CD4-positive, alpha-beta T cell treated with Interleukin-17A for 1 hour (primary cell): ENCODE measurements at regions not wholly inside any gene's neighbourhood (a gene's known extent, or its start where the extent isn't known, plus 50 kb on each side); places are given as distances from the start of the nearest gene placed in this dataset.
"Not testable (repeated sequence)": the region's sequence is repeated elsewhere in the genome, so short reads cannot be mapped to it uniquely, and the experiment has no call there.

Source experiments
- DNase-seq: peaks from one replicate; pipeline ENCODE4 v3.0.0-alpha.2; 2020

DNA sequence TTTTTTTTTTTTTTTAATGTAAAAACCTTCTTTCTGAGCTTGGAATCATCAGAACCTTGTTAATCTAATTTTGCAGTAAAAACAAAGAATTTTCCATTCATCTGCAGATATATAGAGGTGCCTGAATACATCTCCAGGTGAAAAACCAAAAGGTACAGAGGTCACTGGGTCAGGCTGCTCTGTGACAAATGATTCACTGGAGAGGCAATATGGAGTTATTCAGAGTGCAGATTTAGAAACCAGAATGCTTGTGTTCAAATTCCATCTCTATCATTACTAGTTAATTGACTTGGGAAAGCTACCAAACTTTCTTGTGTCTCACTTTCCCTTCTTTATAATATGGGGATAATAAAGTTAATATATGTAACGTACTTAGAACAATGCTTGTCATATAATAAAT lies 51.5 kb upstream of the C1orf53 start:
- DNase-seq, result no peak

DNA sequence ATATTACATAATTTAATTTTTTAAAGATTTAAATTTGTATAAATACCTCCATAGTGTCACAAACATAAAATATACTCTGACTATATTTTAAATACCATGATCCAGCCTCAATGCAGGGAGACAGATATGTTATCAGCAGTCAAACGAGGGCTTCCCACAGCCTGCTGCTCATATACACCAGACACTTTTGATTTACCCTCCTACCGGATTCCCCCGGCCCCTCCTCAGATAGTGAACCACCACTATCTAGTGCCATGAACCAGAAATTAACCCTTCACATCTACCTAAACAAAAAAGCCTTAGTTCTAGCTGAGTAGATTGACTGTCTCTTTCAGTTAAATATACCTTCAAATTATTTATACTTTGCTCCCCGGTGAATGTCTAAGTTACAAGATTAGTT lies 52.4 kb upstream of the C1orf53 start:
- no peak for DNase-seq

DNA sequence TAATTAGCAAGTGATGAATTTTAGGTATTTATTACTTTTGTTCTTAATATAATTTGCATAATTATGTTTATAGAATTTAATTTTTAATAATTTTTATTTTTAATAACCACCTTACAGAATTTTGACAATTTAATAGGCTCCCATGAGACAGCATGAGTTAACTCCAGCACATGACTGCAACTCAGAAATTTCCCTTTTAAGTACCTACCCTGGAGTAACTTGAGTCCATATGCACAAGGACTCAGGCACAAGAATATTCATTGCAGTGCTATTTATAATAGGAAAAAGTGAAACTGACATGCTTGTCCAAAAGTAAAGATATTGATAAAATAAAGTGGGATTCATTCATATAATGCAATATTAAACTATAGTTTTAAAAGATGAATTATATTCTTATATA lies 54.1 kb upstream of the C1orf53 start:
- DNase-seq, result no peak

DNA sequence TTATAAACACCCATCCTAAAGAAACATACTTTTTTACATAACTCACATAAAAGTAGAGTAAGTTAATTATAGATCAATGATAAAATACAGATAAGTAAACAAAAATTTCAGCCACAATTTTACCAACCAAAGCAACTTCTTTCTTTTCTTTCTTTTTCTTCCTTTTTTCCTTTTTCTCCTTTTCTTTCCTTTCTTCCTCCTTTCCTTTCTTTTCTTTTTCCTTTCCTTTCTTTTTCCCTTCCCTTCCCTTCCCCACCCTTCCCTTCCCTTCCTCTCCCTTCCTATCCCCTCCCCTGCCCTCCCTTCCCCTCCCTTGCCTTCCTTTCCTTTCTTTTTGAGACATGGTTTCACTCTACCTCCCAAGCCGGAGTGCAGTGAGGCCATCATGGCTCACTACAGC lies 56.5 kb upstream of the C1orf53 start:
- no peak for DNase-seq

DNA sequence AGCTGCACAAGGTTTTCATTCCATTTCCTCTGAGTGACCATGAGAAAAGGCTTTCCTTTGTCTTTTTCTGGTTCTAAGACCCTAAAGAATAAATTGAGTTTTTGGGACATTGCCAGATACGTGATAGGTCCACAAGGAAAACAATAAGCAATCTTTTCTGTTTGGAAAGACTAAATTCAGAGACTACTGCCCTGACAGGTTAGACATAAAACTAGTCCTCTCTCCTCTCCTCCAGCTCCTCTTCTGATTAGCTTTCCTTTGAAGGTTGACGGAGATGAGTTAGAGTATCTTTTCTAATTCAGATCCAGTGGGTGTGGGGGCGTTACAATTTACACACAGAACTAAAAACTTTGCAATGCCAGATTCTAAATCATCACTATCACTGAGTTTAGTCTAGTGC lies 57.8 kb upstream of the C1orf53 start:
- DNase-seq, result no peak

DNA sequence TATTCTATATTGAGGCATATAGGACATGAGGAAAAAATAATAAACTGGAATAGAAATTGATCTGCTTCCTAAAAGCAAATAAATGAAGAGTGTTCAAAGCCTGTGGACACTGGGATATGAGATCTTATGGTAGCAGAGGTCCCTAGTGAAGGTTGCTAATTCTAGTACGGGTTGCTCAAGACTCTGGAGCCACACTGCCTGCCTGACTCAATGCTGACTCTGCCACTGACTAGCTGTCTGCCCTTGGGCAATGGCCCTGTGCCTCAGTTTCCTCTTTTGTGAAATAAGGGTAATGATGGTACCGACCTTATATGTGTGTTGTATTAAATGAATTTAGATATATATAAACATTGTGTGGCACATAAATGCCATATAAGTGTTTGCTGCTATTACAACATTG lies 59.0 kb upstream of the C1orf53 start:
- DNase-seq, result no peak

DNA sequence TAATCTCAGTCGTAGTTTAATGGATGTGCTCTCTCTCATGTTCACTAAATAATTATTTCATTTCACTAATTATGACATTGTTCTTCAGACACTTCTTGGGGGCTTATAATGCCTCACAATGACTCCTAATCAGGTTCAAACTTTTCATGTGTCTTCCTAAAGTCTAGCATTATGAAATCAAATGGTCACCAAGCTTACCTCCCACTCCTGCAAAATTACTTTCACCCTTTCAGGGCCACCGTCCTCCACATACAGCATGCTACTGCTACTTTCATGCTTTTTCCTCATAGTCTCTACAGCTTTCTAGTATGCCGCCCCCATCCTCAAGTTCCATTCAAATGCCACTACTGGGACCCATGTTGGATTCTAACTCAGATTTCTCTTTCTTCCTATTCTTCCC lies 59.8 kb upstream of the C1orf53 start:
- DNase-seq, result no peak

DNA sequence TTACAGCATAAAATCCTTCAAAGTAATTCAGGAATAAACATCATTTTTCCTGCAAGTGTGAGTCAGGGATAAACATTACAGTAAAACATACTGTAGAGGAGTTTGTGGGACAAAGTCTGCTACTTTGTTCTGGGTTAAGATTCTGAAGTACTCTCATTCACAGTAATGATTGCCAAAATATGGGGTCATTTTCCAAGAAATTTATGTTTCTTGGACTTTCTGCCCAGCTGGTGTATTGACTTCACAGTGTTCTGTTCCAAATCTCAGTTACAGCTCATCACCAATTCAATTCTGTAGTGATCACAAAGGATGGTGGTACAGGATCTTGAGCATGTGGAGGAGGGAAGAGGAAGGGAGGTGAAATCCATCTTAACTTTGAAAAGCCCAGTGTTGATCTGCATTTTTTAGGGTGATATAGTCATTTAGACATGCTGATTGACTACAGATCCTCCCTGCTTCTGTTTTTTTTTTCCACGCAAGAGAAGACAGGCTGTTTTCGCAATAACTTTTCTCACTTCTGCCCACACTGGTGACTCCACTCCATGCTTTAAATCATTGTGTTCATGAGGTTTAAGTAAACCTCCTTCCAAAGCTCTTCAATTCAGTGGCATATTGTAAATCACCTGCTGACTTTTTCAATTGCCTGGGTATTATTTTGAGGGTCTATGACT lies 60.4 kb upstream of the C1orf53 start:
- no peak for DNase-seq

DNA sequence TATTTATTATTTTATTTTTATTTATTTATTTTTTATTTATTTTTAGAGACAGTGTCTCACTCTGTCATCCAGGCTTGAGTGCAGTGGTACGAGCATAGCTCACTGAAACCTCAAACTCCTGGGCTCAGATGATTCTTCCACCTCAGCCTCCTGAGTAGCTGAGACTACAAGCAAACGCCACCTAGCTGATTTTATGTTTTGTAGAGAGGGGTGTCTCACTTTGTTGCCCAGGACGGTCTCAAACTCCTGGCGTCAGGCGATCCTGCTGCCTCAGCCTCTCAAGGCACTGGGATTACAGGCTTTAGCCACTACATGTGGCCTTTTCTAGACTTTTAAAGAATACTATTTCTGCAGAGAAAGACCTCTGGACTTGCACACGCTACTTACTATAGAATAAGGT lies 61.3 kb upstream of the C1orf53 start:
- DNase-seq, result no peak

DNA sequence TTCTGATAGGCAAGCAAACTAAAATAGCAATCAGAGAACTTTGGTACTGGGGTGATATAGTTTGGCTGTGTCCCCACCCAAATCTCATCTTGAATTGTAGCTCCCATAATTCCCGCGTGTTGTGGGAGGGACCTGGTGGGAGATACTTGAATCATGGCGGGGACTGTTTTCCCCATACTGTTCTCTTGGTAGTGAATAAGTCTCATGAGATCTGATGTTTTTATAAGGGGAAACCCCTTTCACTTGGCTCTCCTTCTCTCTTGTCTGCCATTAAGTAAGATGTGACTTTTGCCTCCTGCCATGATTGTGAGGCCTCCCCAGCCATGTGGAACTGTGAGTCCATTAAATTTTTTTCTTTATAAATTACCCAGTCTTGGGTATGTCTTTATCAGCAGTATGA lies 62.6 kb upstream of the C1orf53 start:
- not testable (repeated sequence) for DNase-seq

DNA sequence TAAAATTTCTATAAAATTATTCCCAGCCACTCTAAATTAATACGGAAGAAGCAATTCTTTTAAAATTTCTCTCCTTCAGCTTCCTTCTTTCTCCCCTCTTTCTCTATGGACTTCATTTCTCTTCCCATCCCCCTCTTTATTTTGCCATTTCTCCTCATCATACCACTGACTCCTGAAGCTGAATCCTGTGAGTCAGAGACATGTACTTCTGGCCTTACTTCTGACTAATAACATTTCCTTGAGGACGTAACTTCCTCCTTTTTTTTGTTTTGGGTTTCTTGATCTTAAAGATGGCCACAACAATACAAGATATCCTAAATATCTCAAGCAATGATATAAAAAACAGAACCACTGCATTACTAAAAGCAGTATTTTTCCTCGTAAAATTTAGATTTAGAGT lies 63.6 kb upstream of the DENND1B start:
- peak; percentile 5 for DNase-seq

DNA sequence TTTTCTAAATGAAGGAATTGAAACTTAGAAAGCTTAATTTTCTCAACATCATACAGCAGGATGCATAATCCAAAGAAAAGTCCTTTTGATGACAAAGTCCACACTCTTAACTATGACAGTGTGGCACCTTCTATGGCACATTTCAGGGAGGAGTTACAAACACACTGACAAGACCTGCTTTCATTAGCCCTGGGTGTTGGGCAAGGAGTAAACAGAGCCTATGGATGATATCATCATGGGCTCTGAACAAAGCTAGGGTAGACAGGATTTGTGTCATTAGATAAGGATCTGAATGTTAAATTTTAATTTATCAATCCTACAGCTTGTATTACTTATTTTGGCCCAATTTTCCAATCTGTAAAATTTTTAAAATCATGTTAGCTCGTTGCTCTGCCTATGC lies 62.6 kb upstream of the DENND1B start:
- no peak for DNase-seq

DNA sequence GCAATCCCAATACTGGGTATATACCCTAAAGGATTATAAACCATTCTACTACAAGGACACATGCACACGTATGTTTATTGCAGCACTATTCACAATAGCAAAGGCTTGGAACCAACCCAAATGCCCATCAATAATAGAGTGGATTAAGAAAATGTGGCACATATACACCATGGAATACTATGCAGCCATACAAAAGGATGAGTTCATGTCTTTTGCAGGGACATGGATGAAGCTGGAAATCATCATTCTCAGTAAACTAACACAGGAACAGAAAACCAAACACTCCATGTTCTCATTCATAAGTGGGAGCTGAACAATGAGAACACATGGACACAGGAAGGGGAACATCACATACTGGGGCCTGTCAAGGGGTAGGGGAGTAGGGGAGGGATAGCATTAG lies 61.1 kb upstream of the DENND1B start:
- not testable (repeated sequence) for DNase-seq

DNA sequence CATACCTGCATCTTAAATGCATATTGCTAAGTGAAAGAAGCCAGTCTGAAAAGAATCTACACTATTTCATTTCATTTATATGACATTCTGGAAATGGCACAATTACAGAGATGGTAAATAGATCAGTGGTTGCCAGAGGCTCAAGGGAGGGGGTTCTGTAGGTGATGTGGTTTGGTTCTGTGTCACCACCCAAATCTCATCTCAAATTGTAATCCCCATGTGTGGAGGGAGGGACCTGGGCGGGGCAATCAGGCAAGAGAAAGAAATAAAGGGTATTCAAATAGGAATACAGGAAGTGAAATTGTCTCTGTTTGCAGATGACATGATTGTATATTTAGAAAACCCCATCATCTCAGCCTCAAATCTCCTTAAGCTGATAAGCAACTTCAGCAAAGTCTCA lies 53.7 kb upstream of the DENND1B start:
- DNase-seq, result not testable (repeated sequence)

DNA sequence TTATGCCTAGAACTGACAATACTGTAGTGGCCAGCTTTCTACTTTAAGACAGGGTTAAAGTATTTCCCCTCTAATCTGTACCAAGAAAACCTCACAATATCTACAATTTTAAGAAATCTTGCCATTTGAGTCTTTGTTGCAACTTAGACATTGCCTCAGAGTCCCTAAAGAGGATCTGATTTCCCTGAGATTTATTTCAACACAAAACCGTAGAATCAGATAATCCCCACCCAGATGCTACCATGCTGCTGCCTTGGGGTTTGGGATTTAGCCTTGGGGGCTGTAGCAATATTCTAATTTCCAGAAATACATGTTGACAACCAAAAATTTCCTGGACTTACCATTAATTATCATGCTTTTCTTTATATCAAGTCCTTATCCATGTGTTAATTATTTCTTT lies 50.3 kb upstream of the DENND1B start:
- DNase-seq, result no peak
